Adrenal gland (tissue), 9 donors: ENCODE measurements at regions not wholly inside any gene's neighbourhood (a gene's known extent, or its start where the extent isn't known, plus 50 kb on each side); places are given as distances from the start of the nearest gene placed in this dataset.
A peak's percentile ranks its signal among the peaks of the same experiment; 100 is the strongest.

Experiments used
- DNase-seq, 7 donors: peaks; one replicate each; pipeline ENCODE4 v3.0.0-alpha.2; 2019 to 2020
- H3K27ac ChIP-seq, 5 donors: fragments of 200-600 bp; sonication (generic) in 4 of 5; 1 replicate in 3 of 5; 2 replicates in 2 of 5; pipeline versions ENCODE4 v1.5.1 to v1.8.0; 2016 to 2020; ENCODE audit warnings: mild to moderate bottlenecking in 1 of 5
- H3K27me3 ChIP-seq: fragments of 200-600 bp; 2 replicates; pipeline ENCODE4 v1.8.0; 2021
- H3K36me3 ChIP-seq, 2 donors: fragments of 200-600 bp; replicated peaks in 1 of 2; 1 replicate in 1 of 2; 2 replicates in 1 of 2; pipeline versions ENCODE4 v1.5.1 to v1.8.0; 2018 to 2022
- H3K4me1 ChIP-seq, 2 donors: fragments of 200-600 bp; replicated peaks in 1 of 2; 1 replicate in 1 of 2; 2 replicates in 1 of 2; pipeline versions ENCODE4 v1.5.1 to v1.8.0; 2018 to 2021
- H3K4me3 ChIP-seq, 4 donors: fragments of 200-600 bp; sonication (generic) in 3 of 4; one replicate each; pipeline ENCODE4 v1.5.1; 2016 to 2018
- H3K9me3 ChIP-seq, 3 donors: fragments of 200-600 bp; sonication (generic) in 1 of 3; replicated peaks in 1 of 3; 1 replicate in 2 of 3; 2 replicates in 1 of 3; pipeline versions ENCODE4 v1.5.1 to v1.8.0; 2016 to 2021
- CTCF ChIP-seq, 6 experiments: fragments of 450-650 bp in 4 of 6; fragments of 200-600 bp in 2 of 6; sonication (generic) in 1 of 6; IDR thresholded peaks; 1 replicate in 5 of 6; 2 replicates in 1 of 6; pipeline versions ENCODE4 v1.5.1 to v1.8.0; 2016 to 2021; ENCODE audit warnings: antibody characterized with exemption in 6 of 6, mild to moderate bottlenecking in 2 of 6, moderate library complexity in 1 of 6
- POLR2A ChIP-seq, 2 donors: fragments of 450-650 bp; IDR thresholded peaks; one replicate each; pipeline ENCODE4 v1.6.1; 2017; ENCODE audit warnings: antibody characterized with exemption in 2 of 2, mild to moderate bottlenecking in 2 of 2, moderate library complexity in 1 of 2
- WGBS, 4 donors: extraction: QIAGEN DNeasy Blood & Tissue Kit in 2 of 4; methylation state at CpG; one replicate each; pipeline versions ENCODE4 v1.1.5 to v1.1.7; 2013 to 2017; 5-methylcytosine and 5-hydroxymethylcytosine counted together
- intact Hi-C, 2 donors: fragments of 100-400 bp; cut with DNase I; formaldehyde crosslinking; loops; one replicate each; pipeline versions ENCODE4 v1.14.1 to v1.15.0; 2022 to 2023
- donor health status: healthy with polysubstance abuse.
- donor health status: Bipolar disorder and iron deficiency.
- donor health status: DM: yes; HTN: yes; CAD: no.
- donor health status: DM: no; HTN: no; CAD: no.
- donor health status: DM: no; HTN: no; CAD: no.

- WGBS, 4 donors, result 81 to 92% (median 85%) methylated on average over 4 of the region's 4 CpGs
- no peaks in the 10 kb centered on the region for H3K36me3 ChIP-seq
- H3K27me3 ChIP-seq, result no peaks in the 10 kb centered on the region
- no peak for DNase-seq
- intact Hi-C loops, result no loop called here
- no peak overlapping the region for H3K4me3 ChIP-seq
- TF ChIP-seq POLR2A (IDR thresholded peaks at IDR 0.05), result no peak
- TF ChIP-seq CTCF (IDR thresholded peaks at IDR 0.05), result no peak
- H3K9me3 ChIP-seq, result no peaks in the 10 kb centered on the region
- peaks cover 0 to 3% of the 10 kb centered on the region in 2 donors for H3K4me1 ChIP-seq
- H3K27ac ChIP-seq, result no peak overlapping the region
These were observed 327.8 kb upstream of the SOX11 start for GRCh38 chr2:5364361-5364760.

- peaks cover 0 to 3% of the 10 kb centered on the region in 2 donors for H3K4me1 ChIP-seq
- H3K27me3 ChIP-seq, result no peaks in the 10 kb centered on the region
- TF ChIP-seq POLR2A (IDR thresholded peaks at IDR 0.05) (no peak), CTCF (IDR thresholded peaks at IDR 0.05) (peak; percentile 54 to 79 (median 72))
- no peak overlapping the region for H3K4me3 ChIP-seq
- DNase-seq, result peak; percentile 41 to 80 (median 63)
- no peaks in the 10 kb centered on the region for H3K9me3 ChIP-seq
- no peaks in the 10 kb centered on the region for H3K36me3 ChIP-seq
- no peak overlapping the region for H3K27ac ChIP-seq
- WGBS, 4 donors, result 13 to 20% (median 13%) methylated on average over 19 to 20 of the region's 20 CpGs
- intact Hi-C loops, result loop anchor here in 1 of 2 donors (5.0 kb wide), 1 partner anchor 1409 kb away; no protein-coding TSS in a partner anchor
These were observed 326.2 kb upstream of the SOX11 start for GRCh38 chr2:5365871-5366461.

- no peak overlapping the region for H3K4me3 ChIP-seq
- H3K9me3 ChIP-seq, result no peaks in the 10 kb centered on the region
- H3K36me3 ChIP-seq, result no peaks in the 10 kb centered on the region
- peaks cover 0 to 3% of the 10 kb centered on the region in 2 donors for H3K4me1 ChIP-seq
- intact Hi-C loops, result loop anchor here in 1 of 2 donors (5.0 kb wide), 1 partner anchor 1410 kb away; no protein-coding TSS in a partner anchor
- TF ChIP-seq POLR2A (IDR thresholded peaks at IDR 0.05) (no peak), CTCF (IDR thresholded peaks at IDR 0.05) (no peak)
- H3K27me3 ChIP-seq, result no peaks in the 10 kb centered on the region
- no peak for DNase-seq
- 87 to 95% (median 88%) methylated on average over 6 of the region's 6 CpGs for WGBS, 4 donors
- no peak overlapping the region for H3K27ac ChIP-seq
These were observed 324.9 kb upstream of the SOX11 start for GRCh38 chr2:5367321-5367720.

- DNase-seq, result no peak
- intact Hi-C loops, result loop anchor here in 1 of 2 donors (5.0 kb wide), 1 partner anchor 1411 kb away; no protein-coding TSS in a partner anchor
- Histone ChIP-seq H3K27ac (no peak overlapping the region), H3K4me1 (peaks cover 0 to 3% of the 10 kb centered on the region in 2 donors), H3K36me3 (no peaks in the 10 kb centered on the region), H3K27me3 (no peaks in the 10 kb centered on the region), H3K4me3 (no peak overlapping the region), H3K9me3 (no peaks in the 10 kb centered on the region)
- 78 to 89% (median 83%) methylated on average over 7 of the region's 7 CpGs for WGBS, 4 donors
- TF ChIP-seq POLR2A (IDR thresholded peaks at IDR 0.05) (no peak), CTCF (IDR thresholded peaks at IDR 0.05) (no peak)
These were observed 323.9 kb upstream of the SOX11 start for GRCh38 chr2:5368263-5368662.
